Right lobe of liver (tissue), 6 donors: ENCODE measurements at regions not wholly inside any gene's neighbourhood (a gene's known extent, or its start where the extent isn't known, plus 50 kb on each side); places are given as distances from the start of the nearest gene placed in this dataset.

Experiments used
- ATAC-seq, 4 donors: fragments of 200-7000 bp; cut with Tn5 transposase; one replicate each; pipeline ENCODE4 v1.9.1; 2020; ENCODE audit warnings: mild to moderate bottlenecking in 4 of 4, moderate library complexity in 4 of 4
- DNase-seq, 3 donors: peaks; one replicate each; pipeline ENCODE4 v3.0.0-alpha.2; 2020
- H3K27ac ChIP-seq, 3 donors: fragments of 200-600 bp; one replicate each; pipeline ENCODE4 v1.8.0; 2022
- H3K27me3 ChIP-seq, 2 donors: fragments of 200-600 bp; one replicate each; pipeline ENCODE4 v1.8.0; 2022
- H3K36me3 ChIP-seq, 4 donors: fragments of 200-600 bp; sonication (generic) in 1 of 4; one replicate each; pipeline versions ENCODE4 v1.5.1 to v1.8.0; 2017 to 2022; ENCODE audit warnings: control low read depth in 1 of 4
- H3K4me1 ChIP-seq, 4 donors: fragments of 200-600 bp; sonication (generic) in 1 of 4; one replicate each; pipeline versions ENCODE4 v1.5.1 to v1.8.0; 2017 to 2022; ENCODE audit warnings: control low read depth in 1 of 4
- H3K4me3 ChIP-seq, 3 donors: fragments of 200-600 bp; one replicate each; pipeline ENCODE4 v1.8.0; 2022
- H3K9me3 ChIP-seq, 4 donors: fragments of 200-600 bp; sonication (generic) in 1 of 4; one replicate each; pipeline versions ENCODE4 v1.5.1 to v1.8.0; 2017 to 2022; ENCODE audit warnings: control low read depth in 1 of 4
- POLR2A ChIP-seq: fragments of 450-650 bp; IDR thresholded peaks from one replicate; pipeline ENCODE4 v1.6.1; 2017; ENCODE audit warnings: antibody characterized with exemption, mild to moderate bottlenecking
- WGBS: methylation state at CpG from one replicate; pipeline ENCODE4 v1.1.6; 2018; ENCODE audit warnings: low coverage, low lambda C conversion rate; ENCODE audit not compliant: insufficient coverage; ENCODE audit errors: missing lambda C conversion rate; 5-methylcytosine and 5-hydroxymethylcytosine counted together
- intact Hi-C, 2 donors: fragments of 100-400 bp; cut with DNase I; formaldehyde crosslinking; loops; one replicate each; pipeline versions ENCODE4 v1.11.2 to v1.14.1; 2022
- TF ChIP-seq, protein P1 (sequence below), 4 donors: fragments of 200-600 bp in 3 of 4; fragments of 450-650 bp in 1 of 4; IDR thresholded peaks; one replicate each; pipeline versions ENCODE4 v1.5.1 to v1.8.0; 2016 to 2022; ENCODE audit warnings: antibody characterized with exemption in 4 of 4, mild to moderate bottlenecking in 2 of 4
- donor health status: DM: no; HTN: yes; CAD: no.
- donor health status: DM: no; HTN: no; CAD: no.
- donor health status: DM: no; HTN: no; CAD: no.
- donor health status: DM: no; HTN: yes; CAD: no.
- donor health status: DM: no; HTN: yes; CAD: no.

GRCh38 chr15:66836231-66837030 lies 134.4 kb downstream of the SMAD6 start:
- Histone ChIP-seq H3K4me1 (no peaks in the 10 kb centered on the region), H3K27ac (no peak overlapping the region), H3K9me3 (no peaks in the 10 kb centered on the region), H3K27me3 (no peaks in the 10 kb centered on the region), H3K4me3 (no peak overlapping the region), H3K36me3 (no peaks in the 10 kb centered on the region)
- whole genome bisulfite sequencing = 96% methylated on average over 3 of the region's 9 CpGs
- TF ChIP-seq, protein P1, sequence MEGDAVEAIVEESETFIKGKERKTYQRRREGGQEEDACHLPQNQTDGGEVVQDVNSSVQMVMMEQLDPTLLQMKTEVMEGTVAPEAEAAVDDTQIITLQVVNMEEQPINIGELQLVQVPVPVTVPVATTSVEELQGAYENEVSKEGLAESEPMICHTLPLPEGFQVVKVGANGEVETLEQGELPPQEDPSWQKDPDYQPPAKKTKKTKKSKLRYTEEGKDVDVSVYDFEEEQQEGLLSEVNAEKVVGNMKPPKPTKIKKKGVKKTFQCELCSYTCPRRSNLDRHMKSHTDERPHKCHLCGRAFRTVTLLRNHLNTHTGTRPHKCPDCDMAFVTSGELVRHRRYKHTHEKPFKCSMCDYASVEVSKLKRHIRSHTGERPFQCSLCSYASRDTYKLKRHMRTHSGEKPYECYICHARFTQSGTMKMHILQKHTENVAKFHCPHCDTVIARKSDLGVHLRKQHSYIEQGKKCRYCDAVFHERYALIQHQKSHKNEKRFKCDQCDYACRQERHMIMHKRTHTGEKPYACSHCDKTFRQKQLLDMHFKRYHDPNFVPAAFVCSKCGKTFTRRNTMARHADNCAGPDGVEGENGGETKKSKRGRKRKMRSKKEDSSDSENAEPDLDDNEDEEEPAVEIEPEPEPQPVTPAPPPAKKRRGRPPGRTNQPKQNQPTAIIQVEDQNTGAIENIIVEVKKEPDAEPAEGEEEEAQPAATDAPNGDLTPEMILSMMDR (IDR thresholded peaks at IDR 0.05) = no peak
- intact Hi-C loops = no loop called here
- ATAC-seq (no peak), DNase-seq (peak in 1 of 3 donors; percentile 3)

- Histone ChIP-seq H3K9me3 (no peaks in the 10 kb centered on the region), H3K36me3 (no peaks in the 10 kb centered on the region), H3K4me1 (peaks cover 0 to 3% (median 0%) of the 10 kb centered on the region in 4 donors), H3K27me3 (no peaks in the 10 kb centered on the region), H3K4me3 (no peak overlapping the region), H3K27ac (no peak overlapping the region)
- ATAC-seq (no peak), DNase-seq (no peak)
- whole genome bisulfite sequencing = 25% methylated on average over 1 of the region's 7 CpGs
- intact Hi-C loops = no loop called here
- TF ChIP-seq, protein P1 (IDR thresholded peaks at IDR 0.05) = no peak
- no peak for TF ChIP-seq POLR2A
Observed at GRCh38 chr15:66838202-66838601, 136.2 kb downstream of the SMAD6 start.

DNA sequence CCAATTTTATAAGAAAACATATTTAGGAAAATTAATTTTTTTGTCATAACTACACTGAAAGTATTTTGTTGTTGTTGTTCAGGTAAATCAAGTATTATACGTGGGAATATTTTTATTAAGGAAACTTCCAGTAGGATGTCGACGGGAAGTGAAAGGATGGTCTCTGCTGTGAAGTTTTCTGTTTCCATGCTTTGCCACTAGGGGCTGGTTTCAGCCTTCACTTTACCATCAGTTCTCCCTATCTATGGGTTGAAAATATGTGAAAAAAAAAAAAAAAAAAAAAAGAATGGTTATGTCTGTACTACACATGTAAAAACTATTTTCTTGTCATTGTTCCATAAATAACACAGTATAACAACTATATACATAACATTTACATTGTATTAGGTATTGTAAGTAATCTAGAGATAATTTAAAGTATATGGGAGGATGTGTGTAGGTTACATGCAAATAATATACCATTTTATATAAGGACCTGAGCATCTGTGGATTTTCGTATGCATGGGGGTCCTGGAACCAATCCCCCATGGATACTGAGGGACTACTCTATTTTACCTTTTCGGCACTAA lies 136.7 kb downstream of the SMAD6 start:
- ATAC-seq (peak in 1 of 4 donors; percentile 35), DNase-seq (no peak)
- H3K36me3 ChIP-seq = no peaks in the 10 kb centered on the region
- H3K4me1 ChIP-seq = peaks cover 0 to 8% (median 0%) of the 10 kb centered on the region in 4 donors
- no peaks in the 10 kb centered on the region for H3K27me3 ChIP-seq
- TF ChIP-seq, protein P1 (IDR thresholded peaks at IDR 0.05) = peak in 3 of 4 donors; percentile 37 to 48 (median 44)
- no peak for TF ChIP-seq POLR2A
- no peak overlapping the region for H3K4me3 ChIP-seq
- H3K27ac ChIP-seq = no peak overlapping the region
- WGBS = 65% methylated on average over 5 of the region's 5 CpGs
- no peaks in the 10 kb centered on the region for H3K9me3 ChIP-seq
- intact Hi-C loops = no loop called here

- H3K27ac ChIP-seq = no peak overlapping the region
- H3K9me3 ChIP-seq = no peaks in the 10 kb centered on the region
- intact Hi-C loops = loop anchor here in 1 of 2 donors (10.0 kb wide), 1 partner anchor 55 kb away; no protein-coding TSS in a partner anchor
- no peak for TF ChIP-seq POLR2A
- TF ChIP-seq, protein P1 (IDR thresholded peaks at IDR 0.05) = no peak
- ATAC-seq (no peak), DNase-seq (no peak)
- peaks cover 0 to 10% (median 0%) of the 10 kb centered on the region in 4 donors for H3K4me1 ChIP-seq
- no peaks in the 10 kb centered on the region for H3K36me3 ChIP-seq
- WGBS = 98% methylated on average over 4 of the region's 4 CpGs
- no peaks in the 10 kb centered on the region for H3K27me3 ChIP-seq
- no peak overlapping the region for H3K4me3 ChIP-seq
Observed at GRCh38 chr15:66839506-66840112, 137.6 kb downstream of the SMAD6 start.
